Stimulated activated CD8-positive, alpha-beta memory T cell treated with anti-CD3 and anti-CD28 coated beads, Interleukin-12 subunit alpha, Interleukin-12 subunit beta, amount 100 ng/mL, for 1 hour (primary cell): ENCODE measurements at regions not wholly inside any gene's neighbourhood (a gene's known extent, or its start where the extent isn't known, plus 50 kb on each side); places are given as distances from the start of the nearest gene placed in this dataset.
"Not testable (repeated sequence)": the region's sequence is repeated elsewhere in the genome, so short reads cannot be mapped to it uniquely, and the experiment has no call there.

ENCODE experiments used
- DNase-seq: peaks from one replicate; pipeline ENCODE4 v3.0.0-alpha.2; 2020; ENCODE audit warnings: low read depth

- no peak for DNase-seq
Measured at GRCh38 chr2:121818546-121818945, 63.1 kb downstream of the TSN start.

DNA sequence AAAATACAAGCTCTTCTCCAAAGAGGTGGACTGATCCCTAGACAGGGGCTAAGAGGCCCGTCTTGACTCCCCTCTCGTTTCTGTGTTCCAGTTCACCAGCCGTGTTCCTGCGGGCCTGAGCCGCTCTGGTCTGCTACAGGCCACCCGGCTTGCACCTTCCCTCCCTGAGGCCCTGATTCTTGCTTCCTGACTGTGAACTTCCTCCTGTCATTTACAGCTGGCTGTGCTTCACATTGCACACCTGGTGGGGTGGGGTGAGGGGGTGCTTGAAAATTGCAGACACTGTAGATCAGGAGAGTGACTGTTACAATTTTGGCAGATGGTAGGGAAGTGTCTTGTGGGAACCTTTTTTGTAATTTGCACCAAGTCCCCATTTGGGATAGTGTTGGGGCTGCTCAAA lies 64.4 kb downstream of the TSN start:
- DNase-seq = no peak

DNA sequence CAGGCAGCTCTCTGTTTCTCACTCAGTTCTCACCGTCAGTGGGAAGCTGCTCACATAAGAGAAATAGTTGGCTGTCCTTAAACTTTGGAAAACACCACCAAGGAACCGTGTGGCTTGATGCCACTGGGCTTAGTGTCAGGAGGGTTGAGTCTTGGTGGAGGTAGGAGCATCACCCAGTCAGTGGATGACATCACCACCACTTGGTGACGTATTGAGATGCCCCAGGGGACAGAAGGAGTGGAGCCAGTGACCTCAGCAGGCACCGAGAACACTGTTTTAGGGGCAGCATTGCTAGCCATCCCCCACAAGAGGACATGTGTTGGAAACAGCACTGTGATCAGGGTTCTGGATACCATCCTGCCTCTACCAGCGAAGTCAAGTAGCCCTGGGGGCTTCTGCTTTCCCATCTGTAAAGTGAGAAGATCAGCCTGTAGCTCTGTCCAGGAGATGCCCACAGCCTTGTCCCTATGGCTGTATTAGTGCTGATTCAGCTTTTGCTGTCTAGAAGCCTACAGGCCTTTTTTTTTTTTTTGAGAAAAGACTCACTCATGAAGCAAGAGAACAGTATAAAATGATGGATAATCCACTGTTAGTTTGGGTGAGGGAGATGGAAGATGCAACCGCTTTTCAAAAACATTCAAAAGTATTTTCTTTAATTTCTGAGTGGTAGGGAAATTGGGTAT lies 66.2 kb downstream of the TSN start:
- DNase-seq = no peak

DNA sequence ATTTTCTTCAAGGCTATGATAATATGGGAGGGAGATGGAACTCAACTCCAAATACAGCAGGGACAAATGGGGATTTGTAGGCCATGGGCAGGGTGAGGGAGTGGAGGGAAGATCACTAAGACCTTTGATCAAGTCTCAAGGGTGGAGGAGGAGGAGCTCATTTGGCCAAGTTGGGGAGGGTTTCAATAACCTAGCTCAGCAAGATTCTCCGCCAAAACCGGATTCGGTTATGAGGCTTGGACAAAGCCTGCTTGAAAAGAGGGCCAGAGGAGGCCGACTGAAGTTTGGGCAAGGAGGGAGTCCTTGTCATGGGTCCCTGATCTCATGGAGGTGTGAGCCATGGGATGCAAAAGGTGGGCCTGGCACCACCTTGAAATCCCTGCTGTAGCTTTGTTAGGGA lies 68.8 kb downstream of the TSN start:
- no peak for DNase-seq

DNA sequence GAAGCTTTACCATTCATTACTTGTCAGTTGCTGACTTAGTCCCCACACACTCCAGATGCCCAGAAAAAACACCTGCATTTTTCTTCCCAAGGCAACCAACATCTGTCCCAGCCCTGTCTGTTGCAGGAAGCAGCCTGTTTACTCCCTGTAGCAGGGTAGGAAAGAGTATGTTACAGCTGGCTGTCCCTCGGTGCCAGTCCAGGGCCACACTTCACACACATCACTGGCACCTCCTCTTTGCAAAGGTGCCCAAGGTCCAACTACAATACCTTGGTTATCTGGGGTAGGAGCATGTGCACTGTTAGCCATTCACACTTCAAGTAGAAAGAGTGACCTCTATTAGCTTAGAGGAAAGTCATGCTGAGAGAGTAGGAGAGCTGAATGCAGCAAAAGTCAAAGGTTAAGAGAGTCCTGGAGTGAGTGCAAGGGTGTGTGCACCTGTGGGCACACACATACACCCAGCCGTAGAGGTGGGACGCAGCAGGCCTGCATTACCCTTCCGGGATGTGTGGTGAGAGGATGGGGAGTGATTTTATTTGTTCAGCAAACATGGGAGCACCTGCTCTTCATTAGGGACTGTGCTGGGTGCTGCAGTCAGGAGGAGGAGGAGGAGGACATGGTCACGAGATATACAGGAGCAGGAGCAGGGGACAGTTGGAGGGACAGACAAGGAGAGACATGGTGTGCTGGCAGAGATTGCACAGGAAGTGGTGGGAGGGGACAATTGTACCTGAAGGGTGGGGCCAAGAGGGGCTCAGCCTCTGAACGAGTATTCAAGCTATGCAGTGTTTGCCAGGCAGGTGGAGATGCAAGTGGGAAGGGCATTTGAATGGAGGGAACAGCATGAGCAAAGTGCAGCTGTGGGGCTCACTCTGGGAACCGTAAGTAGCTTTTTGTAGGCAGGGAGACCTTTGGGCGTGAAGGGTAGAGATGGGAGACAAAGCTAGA lies 69.8 kb downstream of the TSN start:
- no peak for DNase-seq

- no peak for DNase-seq
Measured at GRCh38 chr2:121826036-121826435, 70.6 kb downstream of the TSN start.

DNA sequence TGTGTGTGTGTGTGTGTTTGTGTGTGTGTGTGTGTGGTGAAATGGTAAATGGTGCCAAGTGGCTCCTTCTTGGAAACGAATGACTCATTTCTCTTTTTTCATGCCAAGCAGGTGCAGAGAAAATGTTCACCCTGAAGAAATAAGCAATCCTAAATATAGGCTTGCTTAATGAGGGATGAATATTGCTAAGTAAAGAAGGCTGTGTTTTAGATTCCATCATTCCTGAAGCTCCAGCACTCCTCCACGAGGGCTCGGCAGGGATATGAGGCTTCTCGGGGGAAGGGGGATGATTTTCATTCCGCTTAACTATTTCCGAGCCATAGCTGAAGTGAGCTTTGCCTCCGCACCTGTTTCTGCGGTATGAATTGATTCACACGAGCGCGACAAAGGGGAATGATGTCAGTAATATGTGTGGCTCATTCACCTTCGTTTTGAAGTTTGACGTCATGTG lies 72.9 kb downstream of the TSN start:
- no peak for DNase-seq

DNA sequence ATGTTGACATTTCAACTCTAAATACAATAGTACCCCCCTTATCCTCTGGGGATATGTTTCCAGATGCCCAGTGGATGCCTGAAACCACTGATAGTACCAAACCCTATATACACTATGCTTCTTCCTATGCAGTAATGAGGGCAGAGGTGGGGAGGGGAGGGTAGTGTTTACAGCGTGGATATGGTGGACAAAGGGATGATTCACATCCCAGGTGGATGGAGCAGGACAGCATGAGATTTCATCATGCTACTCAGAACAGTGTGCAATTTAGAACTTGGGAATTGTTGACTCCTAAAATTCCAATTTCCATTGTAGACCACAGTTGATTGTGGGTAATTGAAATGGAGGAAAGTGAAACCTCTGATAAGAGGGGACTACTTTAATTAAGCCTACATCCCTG lies 75.4 kb downstream of the TSN start:
- DNase-seq = no peak

- DNase-seq = no peak
Measured at GRCh38 chr2:121831841-121832240, 76.4 kb downstream of the TSN start.

DNA sequence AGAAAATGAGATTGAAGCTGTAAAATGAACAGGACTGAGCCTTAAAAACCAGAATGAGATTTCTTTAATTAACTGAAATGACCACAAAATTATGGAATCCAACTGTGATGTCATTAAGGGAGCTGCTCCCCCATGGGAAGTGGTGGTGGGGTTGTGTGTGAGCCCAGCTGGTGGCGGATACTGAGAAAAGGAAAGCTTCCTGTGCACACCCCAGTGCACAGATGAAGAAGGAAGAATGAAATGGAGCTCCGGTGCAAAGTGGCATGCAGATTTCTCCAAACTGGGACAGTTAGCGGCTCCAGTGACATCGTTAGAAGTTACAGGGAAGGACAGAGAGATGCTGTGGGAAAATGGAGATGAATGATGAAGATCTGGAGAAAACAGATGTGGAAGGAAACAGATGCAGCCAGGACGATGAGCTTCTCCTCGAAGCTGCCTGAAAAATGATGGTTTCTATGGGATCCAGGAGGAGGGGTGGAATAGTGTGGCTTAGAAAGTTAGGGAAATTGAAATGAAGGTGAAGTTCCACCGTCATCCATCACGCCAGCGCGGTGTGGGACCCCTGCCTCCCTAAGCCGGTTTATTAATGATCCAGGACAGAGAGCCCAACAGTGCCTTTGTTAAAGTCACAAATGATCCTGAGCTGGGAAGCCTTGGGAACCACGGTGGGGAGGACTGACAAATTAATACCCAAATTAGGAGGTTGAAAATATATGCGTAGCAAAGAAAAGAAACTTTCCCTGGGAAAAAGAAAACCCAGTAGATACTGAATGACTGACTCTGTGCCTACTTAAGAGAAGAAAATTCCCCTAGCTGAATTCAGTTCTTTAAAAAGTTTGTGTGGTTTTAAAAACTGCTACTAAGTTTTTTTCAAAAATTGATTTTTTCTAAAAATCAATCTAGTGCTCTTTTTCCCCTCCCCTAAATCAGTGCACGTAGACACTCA lies 77.2 kb downstream of the TSN start:
- DNase-seq = no peak

GRCh38 chr2:121833358-121833723 lies 77.9 kb downstream of the TSN start:
- DNase-seq = no peak

DNA sequence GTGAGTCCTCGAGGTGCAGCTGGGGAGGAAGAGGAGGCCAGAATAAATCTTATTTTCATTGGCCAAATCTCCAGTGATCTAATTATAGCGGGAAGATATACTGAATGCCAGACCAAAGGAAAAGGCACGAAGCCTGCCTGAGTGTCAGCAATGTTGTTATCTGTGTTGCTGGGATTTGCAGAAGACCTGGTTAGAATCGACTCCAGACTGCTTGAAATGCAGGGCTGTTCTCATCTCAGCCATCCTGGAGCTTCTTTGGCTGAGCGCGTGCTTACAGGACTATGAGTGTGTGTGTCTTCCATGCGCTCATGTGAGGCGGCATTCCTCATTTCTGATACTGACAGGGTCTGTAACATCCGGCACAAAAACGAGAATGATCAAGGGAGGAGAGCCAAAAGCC lies 81.2 kb downstream of the TSN start:
- DNase-seq = no peak

- DNase-seq = no peak
Measured at GRCh38 chr2:121837591-121837990, 82.1 kb downstream of the TSN start.

DNA sequence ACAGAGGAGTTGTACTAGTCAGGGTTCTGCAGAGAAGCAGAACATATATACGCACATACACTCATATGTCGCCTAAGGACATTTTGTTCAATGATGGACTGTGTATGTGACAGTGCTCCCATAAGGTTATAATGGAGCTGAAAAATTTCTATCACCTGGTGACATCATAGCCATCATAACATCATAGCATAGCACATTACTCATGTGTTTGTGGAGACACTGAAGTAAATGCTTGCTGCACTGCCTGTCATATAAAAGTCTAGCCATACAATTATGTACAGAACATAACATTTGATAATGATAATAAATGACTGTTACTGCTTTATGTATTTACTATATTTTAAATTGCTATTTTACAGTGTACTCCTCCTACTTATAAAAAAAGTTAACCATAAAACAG lies 83.1 kb downstream of the TSN start:
- DNase-seq = no peak

DNA sequence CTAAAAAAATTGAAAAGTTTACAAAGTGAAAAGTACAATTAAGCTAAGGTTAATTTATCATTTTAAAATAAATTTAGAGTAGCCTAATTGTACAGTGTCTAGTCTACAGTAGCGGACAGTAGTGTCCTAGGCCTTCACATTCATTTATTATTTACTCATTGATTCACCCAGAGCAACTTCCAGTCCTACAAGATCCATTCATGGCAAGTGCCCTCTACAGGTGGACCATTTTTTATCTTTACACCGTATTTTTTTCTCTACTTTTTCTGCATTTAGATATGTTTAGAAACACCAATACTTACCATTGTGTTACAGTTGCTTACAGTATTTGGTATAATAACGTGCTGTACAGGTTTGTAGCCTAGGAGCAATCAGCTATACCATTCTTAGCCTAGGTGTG lies 84.1 kb downstream of the TSN start:
- DNase-seq = no peak

DNA sequence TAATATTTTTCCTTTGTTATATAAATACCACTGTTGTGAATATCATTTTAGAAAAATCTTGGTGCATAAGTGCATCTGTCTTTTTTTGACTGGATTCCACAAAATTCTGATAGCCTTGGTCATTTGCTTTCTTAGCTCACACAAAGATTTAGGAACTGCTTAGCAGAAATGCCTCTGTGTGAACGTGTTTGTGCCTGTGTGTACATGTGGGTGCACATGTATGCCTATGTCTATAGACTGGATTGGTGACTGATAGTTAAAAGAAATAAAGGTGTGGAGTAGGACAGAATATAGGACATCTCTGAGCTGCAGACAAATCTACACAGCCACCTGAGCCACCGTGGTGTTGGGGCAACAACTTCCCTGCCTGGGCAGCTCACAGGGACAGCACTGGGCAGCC lies 93.8 kb downstream of the TSN start:
- DNase-seq = no peak

DNA sequence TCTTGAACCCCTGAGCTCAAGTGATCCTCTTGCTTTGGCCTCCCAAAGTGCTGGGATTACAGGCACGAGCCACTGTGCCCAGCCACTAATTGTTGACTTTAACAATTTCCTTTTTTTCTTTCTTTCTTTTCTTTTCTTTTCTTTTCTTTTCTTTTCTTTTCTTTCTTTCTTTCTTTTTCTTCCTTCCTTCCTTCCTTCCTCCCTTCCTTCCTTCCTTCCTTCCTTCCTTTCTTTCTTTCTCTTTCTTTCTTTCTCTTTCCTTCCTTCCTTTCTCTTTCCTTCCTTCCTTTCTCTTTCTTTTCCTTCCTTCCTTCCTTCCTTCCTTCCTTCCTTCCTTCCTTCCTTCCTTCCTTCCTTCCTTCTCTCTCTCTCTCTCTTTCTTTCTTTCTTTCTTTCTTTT lies 97.7 kb downstream of the TSN start:
- not testable (repeated sequence) for DNase-seq

- no peak for DNase-seq
Measured at GRCh38 chr2:121855510-121855909, 100.1 kb downstream of the TSN start.

DNA sequence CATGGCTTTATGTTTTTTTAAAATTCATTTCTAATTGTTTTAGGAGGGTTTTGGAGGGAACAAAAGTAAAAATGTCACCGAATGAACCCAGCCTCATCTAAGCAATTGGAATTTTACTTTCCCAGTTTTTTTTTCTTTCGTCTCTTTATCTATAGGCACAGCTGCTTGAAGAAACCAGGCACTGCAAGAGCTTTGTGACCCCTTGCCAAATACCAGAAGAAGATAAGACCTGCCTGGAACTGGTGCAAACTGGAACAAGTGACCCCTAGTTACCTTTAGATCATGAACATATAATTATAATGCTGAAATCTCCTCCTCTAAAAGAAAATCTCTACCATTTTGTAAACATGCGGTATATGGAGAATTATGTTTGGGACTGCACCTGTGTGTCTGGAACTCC lies 100.9 kb downstream of the TSN start:
- no peak for DNase-seq

DNA sequence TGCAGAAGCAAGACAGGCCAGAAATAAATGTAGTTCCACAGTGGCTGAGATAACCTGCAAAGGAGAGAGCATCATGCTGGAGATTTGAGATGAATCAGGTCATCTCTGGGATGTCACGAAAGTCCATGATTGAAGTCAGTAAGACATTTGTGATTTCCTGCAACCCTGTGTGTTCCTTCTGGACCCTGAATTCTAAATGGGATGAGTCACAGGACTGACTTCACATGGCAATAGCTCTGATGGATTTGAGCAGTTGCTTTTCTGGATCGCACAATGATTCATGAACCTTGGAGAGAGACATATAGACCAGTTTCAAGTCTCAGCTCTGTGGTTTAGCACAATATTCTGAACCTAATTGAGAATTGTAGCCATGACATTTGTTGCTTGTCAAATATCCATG lies 102.9 kb downstream of the TSN start:
- DNase-seq = no peak

DNA sequence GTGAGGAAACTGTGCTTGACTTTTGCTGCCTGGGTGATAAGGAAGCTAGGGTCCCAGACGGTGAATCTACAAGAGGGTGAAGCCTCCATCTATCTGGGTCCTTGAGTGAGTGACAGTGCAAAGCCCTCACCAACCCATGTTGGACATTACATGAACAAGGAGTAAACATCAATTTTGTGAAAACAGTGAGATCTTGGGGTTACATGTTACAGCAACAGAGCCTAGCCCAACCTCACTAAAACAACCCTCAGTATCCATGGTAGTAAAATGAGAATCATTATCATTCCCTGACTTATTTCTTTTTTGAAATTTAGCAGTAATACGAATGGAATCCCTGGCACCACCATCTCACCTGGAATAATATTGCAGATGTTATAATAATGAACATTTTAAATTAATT lies 103.4 kb downstream of the TSN start:
- DNase-seq = no peak

GRCh38 chr2:121860033-121860757 lies 104.7 kb downstream of the TSN start:
- DNase-seq = no peak
